Pancreas (tissue), 10 donors: ENCODE measurements at regions not wholly inside any gene's neighbourhood (a gene's known extent, or its start where the extent isn't known, plus 50 kb on each side); places are given as distances from the start of the nearest gene placed in this dataset.

Experiments used
- ATAC-seq, 4 donors: fragments of 200-7000 bp; cut with Tn5 transposase; one replicate each; pipeline versions ENCODE4 v1.8.0 to v1.9.1; 2020; ENCODE audit warnings: mild to moderate bottlenecking in 4 of 4, moderate library complexity in 4 of 4
- DNase-seq, 6 donors: peaks; one replicate each; pipeline ENCODE4 v3.0.0-alpha.2; 2020
- FAIRE-seq: peaks from 2 replicates; lab custom pipeline; 2012; peaks lifted over from hg19 to GRCh38; lab: Jason Lieb, UNC
- H3K27ac ChIP-seq, 4 donors: fragments of 200-600 bp; sonication (generic); 1 replicate in 3 of 4; 2 replicates in 1 of 4; pipeline versions ENCODE4 v1.5.0 to v1.8.0; 2020
- H3K27me3 ChIP-seq, 4 donors: fragments of 200-600 bp; one replicate each; pipeline ENCODE4 v1.8.0; 2021
- H3K36me3 ChIP-seq, 3 donors: fragments of 200-600 bp; sonication (generic) in 1 of 3; one replicate each; pipeline versions ENCODE4 v1.5.0 to v1.8.0; 2020 to 2021
- H3K4me1 ChIP-seq, 3 donors: fragments of 200-600 bp; one replicate each; pipeline ENCODE4 v1.8.0; 2021
- H3K4me3 ChIP-seq, 4 donors: fragments of 200-600 bp; sonication (generic) in 2 of 4; one replicate each; pipeline versions ENCODE4 v1.5.0 to v1.8.0; 2020 to 2021
- H3K9me3 ChIP-seq, 4 donors: fragments of 200-600 bp; one replicate each; pipeline ENCODE4 v1.8.0; 2021
- CTCF ChIP-seq, 4 donors: fragments of 200-600 bp; sonication (generic) in 3 of 4; IDR thresholded peaks; one replicate each; pipeline versions ENCODE4 v1.5.0 to v1.8.0; 2021; ENCODE audit warnings: antibody characterized with exemption in 4 of 4
- WGBS, 2 donors: extraction: QIAGEN DNeasy Blood & Tissue Kit; methylation state at CpG; one replicate each; pipeline ENCODE4 v1.1.7; 2013; 5-methylcytosine and 5-hydroxymethylcytosine counted together
- intact Hi-C, 3 donors: fragments of 100-400 bp; cut with DNase I; formaldehyde crosslinking; loops; one replicate each; pipeline versions ENCODE4 v1.11.1 to v1.14.2; 2022
- donor health status: healthy with polysubstance abuse.
- donor health status: DM: no; HTN: no; CAD: no; lungs with moderate emphysema.
- donor health status: DM: no; HTN: no; CAD: no.
- donor health status: control.
- donor health status: control.
- donor health status: Bipolar disorder and iron deficiency.
- donor health status: DM: yes; HTN: yes; CAD: no.
- donor health status: DM: no; HTN: no; CAD: no.
- donor health status: DM: no; HTN: no; CAD: no.
- donor health status: DM: yes; HTN: yes; CAD: no.

- Histone ChIP-seq H3K36me3 (no peaks in the 10 kb centered on the region), H3K4me3 (no peak overlapping the region), H3K9me3 (no peaks in the 10 kb centered on the region), H3K4me1 (no peaks in the 10 kb centered on the region), H3K27me3 (no peaks in the 10 kb centered on the region), H3K27ac (no peak overlapping the region)
- WGBS, 2 donors: 48 to 51% methylated on average over 1 of the region's 1 CpG
- ATAC-seq (no peak), DNase-seq (no peak), FAIRE-seq (no peak)
- intact Hi-C loops: no loop called here
- TF ChIP-seq CTCF (IDR thresholded peaks at IDR 0.05): no peak
Measured at GRCh38 chr2:155513248-155513647, 814.8 kb downstream of the KCNJ3 start.

GRCh38 chr2:155502766-155503165 lies 804.3 kb downstream of the KCNJ3 start:
- no peak for TF ChIP-seq CTCF (IDR thresholded peaks at IDR 0.05)
- intact Hi-C loops: no loop called here
- Histone ChIP-seq H3K27ac (no peak overlapping the region), H3K4me1 (no peaks in the 10 kb centered on the region), H3K27me3 (no peaks in the 10 kb centered on the region), H3K36me3 (no peaks in the 10 kb centered on the region), H3K9me3 (no peaks in the 10 kb centered on the region), H3K4me3 (no peak overlapping the region)
- no peak for DNase-seq
- ATAC-seq: no peak
- FAIRE-seq: no peak
- 17 to 30% methylated on average over 2 of the region's 2 CpGs for WGBS, 2 donors

- ATAC-seq (no peak), DNase-seq (no peak), FAIRE-seq (no peak)
- TF ChIP-seq CTCF (IDR thresholded peaks at IDR 0.05): no peak
- Histone ChIP-seq H3K27me3 (no peaks in the 10 kb centered on the region), H3K27ac (no peak overlapping the region), H3K4me3 (no peak overlapping the region), H3K9me3 (no peaks in the 10 kb centered on the region), H3K36me3 (no peaks in the 10 kb centered on the region), H3K4me1 (no peaks in the 10 kb centered on the region)
- intact Hi-C loops: no loop called here
- WGBS, 2 donors: 49 to 73% methylated on average over 1 of the region's 1 CpG
Measured at GRCh38 chr2:155498106-155498505, 799.6 kb downstream of the KCNJ3 start.

GRCh38 chr2:155494744-155495143 lies 796.2 kb downstream of the KCNJ3 start:
- Histone ChIP-seq H3K27me3 (no peaks in the 10 kb centered on the region), H3K36me3 (no peaks in the 10 kb centered on the region), H3K4me1 (no peaks in the 10 kb centered on the region), H3K27ac (no peak overlapping the region), H3K4me3 (no peak overlapping the region), H3K9me3 (no peaks in the 10 kb centered on the region)
- no peak for ATAC-seq
- WGBS, 2 donors: 52 to 54% methylated on average over 3 of the region's 3 CpGs
- FAIRE-seq: no peak
- no peak for TF ChIP-seq CTCF (IDR thresholded peaks at IDR 0.05)
- DNase-seq: no peak
- intact Hi-C loops: no loop called here

GRCh38 chr2:155485141-155485842 lies 786.8 kb downstream of the KCNJ3 start:
- no peak for TF ChIP-seq CTCF (IDR thresholded peaks at IDR 0.05)
- 46 to 62% methylated on average over 3 of the region's 3 CpGs for WGBS, 2 donors

More at GRCh38 chr2:155485141-155485842, 786.8 kb downstream of the KCNJ3 start:
- ATAC-seq (no peak), DNase-seq (no peak), FAIRE-seq (no peak)
- intact Hi-C loops: no loop called here
- no peaks in the 10 kb centered on the region for H3K9me3 ChIP-seq
- H3K36me3 ChIP-seq: no peaks in the 10 kb centered on the region
- no peak overlapping the region for H3K4me3 ChIP-seq
- H3K27me3 ChIP-seq: no peaks in the 10 kb centered on the region
- no peaks in the 10 kb centered on the region for H3K4me1 ChIP-seq
- H3K27ac ChIP-seq: no peak overlapping the region
